Gastrocnemius medialis (tissue), 4 donors: ENCODE measurements at regions not wholly inside any gene's neighbourhood (a gene's known extent, or its start where the extent isn't known, plus 50 kb on each side); places are given as distances from the start of the nearest gene placed in this dataset.

Experiments
- CTCF ChIP-seq, 5 experiments: fragments of 450-650 bp in 3 of 5; fragments of 200-600 bp in 2 of 5; sonication (generic) in 2 of 5; IDR thresholded peaks in 4 of 5; conservative IDR thresholded peaks in 1 of 5; 1 replicate in 4 of 5; 2 replicates in 1 of 5; pipeline ENCODE4 v1.5.1; 2016 to 2019; ENCODE audit warnings: antibody characterized with exemption in 5 of 5, mild to moderate bottlenecking in 3 of 5, moderate library complexity in 3 of 5
- POLR2A ChIP-seq, 2 donors: fragments of 450-650 bp; IDR thresholded peaks; one replicate each; pipeline ENCODE4 v1.6.1; 2017; ENCODE audit warnings: antibody characterized with exemption in 2 of 2, mild to moderate bottlenecking in 2 of 2, moderate library complexity in 2 of 2

- TF ChIP-seq CTCF (IDR thresholded peaks at IDR 0.05 in 4 of 5, conservative IDR thresholded peaks at IDR 0.05 in 1 of 5), result no peak
- TF ChIP-seq POLR2A (IDR thresholded peaks at IDR 0.05), result no peak
Measured at GRCh38 chr15:26045516-26045915, 182.4 kb upstream of the ATP10A start.
